ENCODE measurements at regions not wholly inside any gene's neighbourhood (a gene's known extent, or its start where the extent isn't known, plus 50 kb on each side); places are given as distances from the start of the nearest gene placed in this dataset.
A peak's percentile ranks its signal among the peaks of the same experiment; 100 is the strongest.

DNA sequence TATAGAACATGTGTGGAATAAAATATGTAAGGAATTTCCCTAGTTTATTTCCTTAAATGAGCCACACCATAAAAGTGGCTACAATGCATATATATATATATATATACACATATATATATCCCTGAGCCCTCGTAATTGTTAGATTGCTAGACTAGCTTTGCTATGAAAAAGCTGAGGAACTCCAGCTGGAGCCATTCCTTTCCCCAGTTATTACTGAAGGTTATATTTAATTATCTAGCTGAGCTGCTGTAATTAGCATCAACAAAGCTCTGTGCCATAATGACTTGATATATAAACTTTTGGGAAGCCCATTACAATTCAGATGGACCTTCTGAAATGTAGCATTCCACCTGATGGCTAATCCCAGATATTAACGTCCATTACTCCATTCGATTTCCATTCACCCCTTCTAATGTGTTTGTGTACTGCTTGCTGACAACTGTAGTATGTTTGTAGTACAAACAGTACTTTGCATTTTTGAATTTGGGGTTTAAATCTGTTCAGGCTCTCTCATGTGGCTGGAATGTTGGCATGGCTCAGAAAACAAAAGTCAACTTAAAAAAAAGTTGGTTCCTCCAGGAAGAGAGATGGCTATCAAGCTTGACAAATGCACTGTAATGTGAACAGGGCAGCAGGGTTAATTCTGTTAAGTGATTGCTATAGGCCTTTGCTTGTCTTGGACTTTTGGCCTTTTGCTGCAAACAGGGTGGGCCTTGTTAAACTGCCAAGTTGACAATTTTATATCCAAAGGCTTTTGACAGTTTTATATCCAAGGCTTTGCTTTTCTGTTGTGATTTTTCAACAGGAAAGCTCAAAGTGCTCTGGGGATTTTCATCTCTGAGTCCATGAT lies 170.0 kb downstream of the LTN1 start:
- no peak overlapping the region for H3K27ac Mint-ChIP-seq
- DNase-seq: peak; percentile 3
- no peaks in the 10 kb centered on the region for H3K9me3 Mint-ChIP-seq
- H3K27me3 Mint-ChIP-seq (ENCODE audit: low read depth, poor library complexity): peaks cover 28% of the 10 kb centered on the region
- TF ChIP-seq CTCF (IDR thresholded peaks at IDR 0.05): no peak
- no peaks in the 10 kb centered on the region for H3K36me3 Mint-ChIP-seq (ENCODE audit: low read depth)
- H3K4me1 Mint-ChIP-seq: peaks cover 11% of the 10 kb centered on the region
- H3K4me3 Mint-ChIP-seq: no peak overlapping the region

DNA sequence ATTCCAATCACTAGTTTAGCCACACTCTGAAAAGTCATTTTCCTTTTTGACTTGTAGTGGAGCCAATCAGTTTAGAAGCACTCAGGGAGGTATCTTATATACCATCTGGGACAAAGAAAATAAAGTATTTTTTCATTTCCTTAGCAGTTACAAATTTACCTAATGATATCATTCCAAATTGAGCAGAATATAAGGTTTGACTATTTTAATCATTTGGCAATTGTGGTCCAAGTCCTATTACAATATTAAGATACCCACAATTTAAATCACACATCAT lies 170.6 kb downstream of the LTN1 start:
- Mint-ChIP-seq H3K27me3 (ENCODE audit: low read depth, poor library complexity) (peaks cover 23% of the 10 kb centered on the region), H3K4me1 (peaks cover 11% of the 10 kb centered on the region), H3K27ac (no peak overlapping the region), H3K36me3 (ENCODE audit: low read depth) (no peaks in the 10 kb centered on the region), H3K4me3 (no peak overlapping the region), H3K9me3 (no peaks in the 10 kb centered on the region)
- DNase-seq: no peak
- no peak for TF ChIP-seq CTCF (IDR thresholded peaks at IDR 0.05)

DNA sequence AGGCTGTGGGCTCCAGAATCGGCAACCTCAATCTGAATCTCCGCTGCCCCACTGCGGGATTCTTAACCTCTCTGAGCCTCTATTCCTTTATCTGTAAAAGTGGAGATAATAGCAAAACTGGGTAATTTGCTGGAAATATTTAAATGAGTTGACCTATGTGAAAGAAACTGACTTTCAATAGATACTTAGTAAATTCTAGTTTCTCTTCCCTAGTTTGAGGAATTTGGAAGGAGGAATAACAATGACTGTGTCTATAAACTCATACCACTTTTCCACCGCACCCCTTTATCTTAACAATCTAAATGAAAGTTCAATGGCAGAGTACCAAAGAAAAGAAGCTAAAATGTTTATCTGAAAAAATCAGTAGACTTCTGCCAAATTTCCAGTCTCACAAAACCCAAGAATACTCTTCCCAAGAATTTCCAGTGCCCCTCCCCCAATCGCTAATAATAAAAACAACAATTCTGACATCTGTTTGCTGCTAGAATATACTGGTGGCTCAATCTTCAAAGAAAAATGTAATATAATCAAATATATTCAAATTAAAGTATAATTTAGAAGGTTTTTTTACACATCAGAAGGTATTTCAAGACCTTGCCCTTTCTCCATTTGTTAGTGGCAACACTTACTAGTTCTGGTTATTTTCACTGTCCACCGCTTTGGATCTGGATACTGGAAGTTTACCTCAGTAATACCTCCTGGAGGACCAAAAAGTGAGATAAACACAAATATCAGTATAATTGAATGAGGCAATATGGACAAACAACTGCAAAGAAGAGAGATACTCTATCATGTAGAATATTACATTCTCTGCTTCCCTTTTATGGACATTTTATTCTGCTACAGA lies 171.2 kb downstream of the LTN1 start:
- Mint-ChIP-seq H3K27me3 (ENCODE audit: low read depth, poor library complexity) (peaks cover 21% of the 10 kb centered on the region), H3K36me3 (ENCODE audit: low read depth) (no peaks in the 10 kb centered on the region), H3K27ac (no peak overlapping the region), H3K9me3 (no peaks in the 10 kb centered on the region), H3K4me1 (peaks cover 11% of the 10 kb centered on the region), H3K4me3 (no peak overlapping the region)
- TF ChIP-seq CTCF (IDR thresholded peaks at IDR 0.05): no peak
- DNase-seq: no peak

- H3K4me1 Mint-ChIP-seq: peaks cover 11% of the 10 kb centered on the region
- no peak overlapping the region for H3K4me3 Mint-ChIP-seq
- peaks cover under 1% of the 10 kb centered on the region for H3K9me3 Mint-ChIP-seq
- H3K27ac Mint-ChIP-seq: peak overlapping the region; percentile 76
- H3K27me3 Mint-ChIP-seq (ENCODE audit: low read depth, poor library complexity): peaks cover 18% of the 10 kb centered on the region
- DNase-seq: no peak
- TF ChIP-seq CTCF (IDR thresholded peaks at IDR 0.05): no peak
- no peaks in the 10 kb centered on the region for H3K36me3 Mint-ChIP-seq (ENCODE audit: low read depth)
Measured at GRCh38 chr21:28818663-28819278, 173.9 kb downstream of the LTN1 start.

DNA sequence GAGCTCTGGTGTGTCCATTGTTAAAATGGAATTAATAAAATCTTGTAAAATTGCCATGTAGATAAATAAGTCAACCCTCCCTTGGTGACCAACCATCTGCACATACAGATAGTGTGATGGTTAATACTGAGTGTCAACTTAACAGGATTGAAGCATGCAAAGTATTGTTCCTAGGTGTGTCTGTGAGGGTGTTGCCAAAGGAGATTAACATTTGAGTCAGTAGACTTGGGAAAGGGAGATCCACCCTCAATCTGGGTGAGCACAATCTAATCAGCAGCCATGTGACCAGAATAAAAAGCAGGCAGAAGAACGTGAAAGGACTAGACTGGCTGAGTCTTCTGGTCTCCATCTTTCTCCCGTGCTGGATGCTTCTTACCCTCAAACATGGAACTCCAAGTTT lies 174.8 kb downstream of the LTN1 start:
- Mint-ChIP-seq H3K36me3 (ENCODE audit: low read depth) (no peaks in the 10 kb centered on the region), H3K4me3 (no peak overlapping the region), H3K27me3 (ENCODE audit: low read depth, poor library complexity) (peaks cover 14% of the 10 kb centered on the region), H3K9me3 (peaks cover 9% of the 10 kb centered on the region), H3K4me1 (peaks cover 4% of the 10 kb centered on the region), H3K27ac (no peak overlapping the region)
- no peak for TF ChIP-seq CTCF (IDR thresholded peaks at IDR 0.05)
- DNase-seq: no peak

Data from nephron progenitor cell (in vitro differentiated cells).